Gastroesophageal sphincter (tissue), 3 donors: ENCODE measurements at regions not wholly inside any gene's neighbourhood (a gene's known extent, or its start where the extent isn't known, plus 50 kb on each side); places are given as distances from the start of the nearest gene placed in this dataset.

ENCODE experiments used
- EP300 ChIP-seq: sonication (generic); formaldehyde crosslinking; IDR thresholded peaks from one replicate; pipeline ENCODE4 v1.6.1; 2017; ENCODE audit warnings: antibody characterized with exemption, mild to moderate bottlenecking
- POLR2A ChIP-seq, 2 donors: fragments of 450-650 bp; IDR thresholded peaks; one replicate each; pipeline ENCODE4 v1.6.1; 2017; ENCODE audit warnings: antibody characterized with exemption in 2 of 2, mild to moderate bottlenecking in 2 of 2, moderate library complexity in 1 of 2
- TF ChIP-seq, protein P1 (sequence below), 4 experiments: fragments of 200-600 bp in 2 of 4; fragments of 450-650 bp in 2 of 4; sonication (generic) in 1 of 4; IDR thresholded peaks; one replicate each; pipeline ENCODE4 v1.5.1; 2017 to 2019; ENCODE audit warnings: antibody characterized with exemption in 4 of 4, mild to moderate bottlenecking in 2 of 4, moderate library complexity in 2 of 4

DNA sequence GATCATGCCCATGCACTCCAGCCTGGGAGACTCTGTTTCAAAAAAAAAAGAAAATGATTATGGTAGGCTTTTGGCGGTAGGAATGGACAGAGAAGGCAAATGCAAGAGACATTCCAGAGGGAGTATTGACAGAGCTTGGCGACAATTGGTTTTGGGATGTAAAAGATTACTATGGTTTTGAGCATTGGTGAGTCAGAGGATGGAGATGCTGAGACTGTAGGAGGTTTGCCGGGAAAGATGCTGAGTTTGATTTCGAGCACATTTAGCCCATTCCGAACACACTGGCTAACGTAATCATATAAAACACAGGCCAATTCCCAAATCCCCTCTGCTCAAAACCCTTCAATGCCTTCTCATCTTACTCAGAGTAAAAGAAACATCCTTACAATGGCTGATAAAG lies 161.6 kb upstream of the MKLN1 start:
- TF ChIP-seq, protein P1, sequence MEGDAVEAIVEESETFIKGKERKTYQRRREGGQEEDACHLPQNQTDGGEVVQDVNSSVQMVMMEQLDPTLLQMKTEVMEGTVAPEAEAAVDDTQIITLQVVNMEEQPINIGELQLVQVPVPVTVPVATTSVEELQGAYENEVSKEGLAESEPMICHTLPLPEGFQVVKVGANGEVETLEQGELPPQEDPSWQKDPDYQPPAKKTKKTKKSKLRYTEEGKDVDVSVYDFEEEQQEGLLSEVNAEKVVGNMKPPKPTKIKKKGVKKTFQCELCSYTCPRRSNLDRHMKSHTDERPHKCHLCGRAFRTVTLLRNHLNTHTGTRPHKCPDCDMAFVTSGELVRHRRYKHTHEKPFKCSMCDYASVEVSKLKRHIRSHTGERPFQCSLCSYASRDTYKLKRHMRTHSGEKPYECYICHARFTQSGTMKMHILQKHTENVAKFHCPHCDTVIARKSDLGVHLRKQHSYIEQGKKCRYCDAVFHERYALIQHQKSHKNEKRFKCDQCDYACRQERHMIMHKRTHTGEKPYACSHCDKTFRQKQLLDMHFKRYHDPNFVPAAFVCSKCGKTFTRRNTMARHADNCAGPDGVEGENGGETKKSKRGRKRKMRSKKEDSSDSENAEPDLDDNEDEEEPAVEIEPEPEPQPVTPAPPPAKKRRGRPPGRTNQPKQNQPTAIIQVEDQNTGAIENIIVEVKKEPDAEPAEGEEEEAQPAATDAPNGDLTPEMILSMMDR (IDR thresholded peaks at IDR 0.05): no peak
- TF ChIP-seq POLR2A (IDR thresholded peaks at IDR 0.05): no peak
- TF ChIP-seq EP300: no peak
